Mammary epithelial cell (primary cell): ENCODE measurements at regions not wholly inside any gene's neighbourhood (a gene's known extent, or its start where the extent isn't known, plus 50 kb on each side); places are given as distances from the start of the nearest gene placed in this dataset.

ENCODE experiments used
- EZH2 ChIP-seq: IDR thresholded peaks from 2 replicates; pipeline ENCODE4 v1.6.1; 2012; ENCODE audit warnings: low read length, inconsistent platforms, borderline replicate concordance
- TF ChIP-seq, protein P1 (sequence below), 2 donors: IDR thresholded peaks in 1 of 2; conservative IDR thresholded peaks in 1 of 2; 2 replicates each; pipeline ENCODE4 v1.5.1; 2011 to 2012; ENCODE audit warnings: inconsistent platforms in 2 of 2, low read length in 2 of 2, mild to moderate bottlenecking in 2 of 2, control low read depth in 1 of 2, low read depth in 1 of 2; ENCODE audit not compliant: insufficient read depth in 1 of 2; ENCODE audit errors: extremely low read depth in 1 of 2

DNA sequence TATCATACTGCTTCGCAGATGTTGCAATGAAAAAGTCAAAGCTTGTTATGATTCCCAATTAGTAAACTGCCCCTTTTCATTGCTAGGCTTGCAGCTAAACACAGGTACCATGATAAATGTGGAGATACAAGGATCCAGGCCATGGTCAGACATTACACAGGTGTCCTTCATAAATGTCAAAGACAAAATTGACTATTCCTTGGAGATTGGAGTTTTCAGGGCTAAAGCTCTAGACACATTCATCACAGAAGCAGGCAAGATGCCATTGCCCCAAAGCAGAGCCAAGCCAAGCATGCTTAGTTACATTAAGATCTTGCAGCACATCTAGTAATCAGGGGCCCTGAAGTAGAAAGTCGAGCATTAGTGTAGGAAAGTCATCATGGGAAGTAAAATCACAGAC is 111.3 kb upstream of the INTU start:
- TF ChIP-seq, protein P1, sequence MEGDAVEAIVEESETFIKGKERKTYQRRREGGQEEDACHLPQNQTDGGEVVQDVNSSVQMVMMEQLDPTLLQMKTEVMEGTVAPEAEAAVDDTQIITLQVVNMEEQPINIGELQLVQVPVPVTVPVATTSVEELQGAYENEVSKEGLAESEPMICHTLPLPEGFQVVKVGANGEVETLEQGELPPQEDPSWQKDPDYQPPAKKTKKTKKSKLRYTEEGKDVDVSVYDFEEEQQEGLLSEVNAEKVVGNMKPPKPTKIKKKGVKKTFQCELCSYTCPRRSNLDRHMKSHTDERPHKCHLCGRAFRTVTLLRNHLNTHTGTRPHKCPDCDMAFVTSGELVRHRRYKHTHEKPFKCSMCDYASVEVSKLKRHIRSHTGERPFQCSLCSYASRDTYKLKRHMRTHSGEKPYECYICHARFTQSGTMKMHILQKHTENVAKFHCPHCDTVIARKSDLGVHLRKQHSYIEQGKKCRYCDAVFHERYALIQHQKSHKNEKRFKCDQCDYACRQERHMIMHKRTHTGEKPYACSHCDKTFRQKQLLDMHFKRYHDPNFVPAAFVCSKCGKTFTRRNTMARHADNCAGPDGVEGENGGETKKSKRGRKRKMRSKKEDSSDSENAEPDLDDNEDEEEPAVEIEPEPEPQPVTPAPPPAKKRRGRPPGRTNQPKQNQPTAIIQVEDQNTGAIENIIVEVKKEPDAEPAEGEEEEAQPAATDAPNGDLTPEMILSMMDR (conservative IDR thresholded peaks at IDR 0.05 in 1 of 2, IDR thresholded peaks at IDR 0.05 in 1 of 2; ENCODE audit: extremely low read depth in 1 of 2, insufficient read depth in 1 of 2, low read depth in 1 of 2, low read length in 2 of 2), result no peak
- no peak for TF ChIP-seq EZH2
